GM21515 (cell line): ENCODE measurements at regions not wholly inside any gene's neighbourhood (a gene's known extent, or its start where the extent isn't known, plus 50 kb on each side); places are given as distances from the start of the nearest gene placed in this dataset.
"Not testable (repeated sequence)": the region's sequence is repeated elsewhere in the genome, so short reads cannot be mapped to it uniquely, and the experiment has no call there.

Experiments used
- ATAC-seq: cut with Tn5 transposase; IDR thresholded peaks from one replicate; pipeline ENCODE4 v1.9.1; 2021; ENCODE audit not compliant: unreplicated experiment

DNA sequence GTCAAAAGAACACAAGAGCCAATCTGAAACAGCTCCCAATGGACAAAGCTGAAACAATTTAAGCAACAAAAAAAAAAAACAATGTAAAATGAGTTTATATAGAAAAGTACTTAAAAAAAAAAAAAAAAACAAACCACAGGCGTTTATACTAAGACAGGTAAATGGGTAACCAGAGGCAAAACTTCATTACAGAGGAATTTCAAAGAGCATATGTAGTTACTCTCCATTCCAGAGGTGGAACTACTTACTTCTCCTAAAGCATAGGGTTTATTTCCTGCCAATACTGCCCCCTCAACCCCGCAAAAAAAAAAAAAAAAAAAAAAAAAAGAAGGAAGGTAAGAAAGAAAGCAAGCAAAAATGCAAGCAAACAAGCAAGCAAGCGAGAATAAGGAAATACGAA is 132.9 kb downstream of the LIG4 start:
- ATAC-seq, result no peak

GRCh38 chr13:108077284-108077683 is 138.1 kb downstream of the LIG4 start:
- ATAC-seq, result no peak

GRCh38 chr13:108074429-108074828 is 140.9 kb downstream of the LIG4 start:
- ATAC-seq, result not testable (repeated sequence)

DNA sequence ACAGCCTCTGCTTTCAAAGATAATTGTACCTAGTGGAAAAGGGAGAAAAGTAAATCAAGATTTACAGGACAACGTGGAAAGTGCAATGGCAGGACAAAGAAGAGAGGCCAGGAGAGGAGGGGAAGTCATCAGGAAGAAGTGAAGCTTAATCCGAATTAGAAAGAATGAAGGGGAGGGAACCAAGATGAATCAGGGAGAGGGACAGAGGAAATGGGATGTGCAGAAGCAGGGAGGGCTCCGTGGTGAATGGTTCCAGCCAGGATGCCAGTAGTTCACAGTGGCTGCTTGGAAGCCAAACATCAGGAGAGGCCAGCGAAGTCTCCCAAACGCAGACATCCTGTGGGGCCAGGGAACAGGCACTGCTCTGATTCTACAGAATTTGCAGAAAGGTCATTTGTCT is 144.4 kb downstream of the LIG4 start:
- ATAC-seq, result no peak

- ATAC-seq, result no peak
Measured at GRCh38 chr13:108070491-108070890, 144.8 kb downstream of the LIG4 start.

GRCh38 chr13:108069521-108070210 is 145.7 kb downstream of the LIG4 start:
- ATAC-seq, result no peak

- ATAC-seq, result not testable (repeated sequence)
Measured at GRCh38 chr13:108064372-108064771, 151.0 kb downstream of the LIG4 start.

DNA sequence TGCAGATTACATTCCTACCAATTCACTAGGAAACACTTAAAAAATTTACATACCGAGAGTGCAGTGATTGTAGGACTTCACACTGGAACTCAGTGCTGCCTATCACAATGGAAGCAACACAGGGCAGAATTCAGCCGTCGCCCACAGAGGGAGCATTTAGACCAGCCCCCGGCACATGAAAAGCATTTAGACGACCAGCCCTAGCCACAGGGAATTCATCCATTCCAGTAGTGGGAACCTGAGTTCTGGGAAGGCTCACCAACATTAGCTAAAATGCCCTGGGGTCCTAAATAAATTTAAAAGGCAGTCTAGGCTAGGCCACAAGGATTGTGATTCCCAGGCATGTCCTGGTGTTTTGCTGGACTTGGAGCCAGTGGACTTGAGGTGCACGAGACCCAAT is 155.2 kb downstream of the LIG4 start:
- no peak for ATAC-seq

DNA sequence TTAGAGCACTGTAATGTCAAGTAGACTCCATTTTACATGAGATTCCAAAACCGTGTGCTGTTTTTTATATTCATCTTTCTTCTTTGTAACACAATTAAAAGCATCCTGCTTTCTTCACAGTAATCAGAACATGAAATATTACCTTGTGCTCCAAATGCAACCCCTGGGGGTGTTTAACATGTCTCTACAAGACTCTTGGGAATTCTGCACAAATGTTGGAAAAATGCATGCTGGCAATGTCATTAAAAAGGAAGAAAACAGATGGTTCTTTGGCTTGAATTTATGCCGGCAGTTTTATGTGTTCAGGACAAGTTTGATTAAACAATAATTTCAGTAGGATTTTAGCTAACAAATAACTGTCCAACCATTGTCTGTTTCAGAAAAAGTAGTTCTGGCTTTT is 159.1 kb downstream of the LIG4 start:
- no peak for ATAC-seq

GRCh38 chr13:108049211-108049610 is 166.1 kb downstream of the LIG4 start:
- no peak for ATAC-seq

GRCh38 chr13:108044954-108045353 is 170.4 kb downstream of the LIG4 start:
- ATAC-seq, result no peak

- ATAC-seq, result not testable (repeated sequence)
Measured at GRCh38 chr13:108042866-108043265, 172.5 kb downstream of the LIG4 start.

DNA sequence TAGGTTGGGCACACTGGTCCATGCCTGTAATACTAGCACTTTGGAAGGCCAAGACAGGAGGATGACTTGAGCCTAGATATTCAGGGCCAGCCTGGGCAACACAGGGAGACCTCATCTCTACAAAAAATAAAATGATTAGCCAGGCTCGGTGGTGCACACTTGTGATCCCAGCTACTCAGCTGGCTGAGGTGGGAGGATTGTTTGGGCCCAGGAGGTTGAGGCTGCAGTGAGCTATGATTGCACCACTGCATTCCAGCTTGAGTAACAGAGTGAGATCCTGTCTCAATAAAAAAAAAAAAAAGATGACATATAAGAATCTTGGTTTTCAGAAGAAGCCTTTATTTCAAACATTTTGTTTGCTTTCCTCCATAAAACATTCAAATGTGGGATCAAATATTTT is 178.0 kb downstream of the LIG4 start:
- no peak for ATAC-seq

- no peak for ATAC-seq
Measured at GRCh38 chr13:108036411-108036932, 178.9 kb downstream of the LIG4 start.

DNA sequence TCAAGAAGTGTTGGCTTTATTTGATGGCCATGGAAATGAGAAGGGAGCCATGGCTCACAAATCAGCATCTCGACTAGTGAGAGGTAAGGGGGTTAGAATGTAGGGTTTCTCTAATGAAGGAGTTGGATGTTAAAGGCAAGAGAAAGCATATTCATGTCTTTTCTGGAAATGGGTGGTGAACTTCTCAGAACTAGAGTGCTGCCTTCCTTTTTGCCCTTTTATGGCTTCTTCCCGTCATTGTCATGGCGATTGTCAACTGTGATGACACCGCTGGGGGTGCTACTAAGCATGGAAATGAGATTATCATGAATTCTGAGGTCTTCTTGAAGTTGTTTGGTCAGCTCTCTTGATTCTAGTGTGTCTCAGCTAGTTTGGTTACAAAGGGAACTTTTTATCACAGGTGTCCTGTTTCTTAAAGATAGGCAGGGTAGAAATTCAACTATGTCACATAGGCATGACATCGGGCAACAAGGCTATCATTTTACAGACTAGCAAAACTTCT is 180.4 kb downstream of the LIG4 start:
- ATAC-seq, result no peak

- no peak for ATAC-seq
Measured at GRCh38 chr13:108033800-108034707, 181.3 kb downstream of the LIG4 start.

DNA sequence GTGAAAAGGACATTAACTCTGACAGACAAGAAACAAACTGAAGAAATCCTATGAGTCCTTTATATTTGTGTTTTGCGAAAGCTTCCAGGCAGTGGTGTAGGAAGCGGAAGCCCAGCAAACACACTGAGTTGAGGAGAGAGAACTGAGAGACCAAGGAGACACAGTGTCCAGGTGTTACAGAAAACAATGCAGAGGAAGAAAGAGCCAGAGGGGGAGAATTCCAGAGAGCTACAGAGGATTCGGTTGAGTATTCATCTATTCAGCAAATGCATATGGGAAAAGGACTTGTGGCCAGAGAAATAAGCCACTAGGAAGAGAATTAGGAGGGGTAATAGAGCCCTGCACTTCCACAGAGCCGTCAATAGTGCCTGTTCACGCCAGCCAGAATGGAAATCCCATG is 183.5 kb downstream of the LIG4 start:
- ATAC-seq, result no peak

DNA sequence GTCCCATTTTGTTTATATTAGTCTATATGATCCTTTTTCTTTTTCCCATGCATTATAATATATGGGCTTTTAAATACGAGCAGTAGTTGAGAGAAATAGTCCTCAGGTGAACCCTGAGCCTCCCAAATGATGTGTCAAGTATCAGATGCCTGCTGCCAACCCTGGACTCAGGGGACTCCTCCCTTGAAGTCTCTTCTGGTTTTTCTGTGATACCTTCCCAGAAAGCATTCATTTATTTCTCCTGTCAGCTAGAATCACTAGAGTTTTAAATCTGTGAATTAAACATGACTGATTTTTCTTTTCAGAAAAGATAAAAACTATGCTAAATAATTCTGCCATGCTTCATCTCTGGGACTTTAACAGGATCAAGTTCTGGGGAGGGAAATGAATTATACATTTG is 184.6 kb downstream of the LIG4 start:
- ATAC-seq, result no peak

- ATAC-seq, result no peak
Measured at GRCh38 chr13:108026680-108027410, 188.5 kb downstream of the LIG4 start.

GRCh38 chr13:108020027-108020426 is 195.3 kb downstream of the LIG4 start:
- ATAC-seq, result no peak

GRCh38 chr13:108018371-108018870 is 196.9 kb downstream of the LIG4 start:
- ATAC-seq, result no peak
